BLaER1 treated with 17β-estradiol and CSF1 and Interleukin-3, amounts not matched to agents 10 nM and 100 nM (cell line): ENCODE measurements at regions not wholly inside any gene's neighbourhood (a gene's known extent, or its start where the extent isn't known, plus 50 kb on each side); places are given as distances from the start of the nearest gene placed in this dataset.
"Not testable (repeated sequence)": the region's sequence is repeated elsewhere in the genome, so short reads cannot be mapped to it uniquely, and the experiment has no call there.

Experiments used
- H3K27ac ChIP-seq, 11 experiments: shearing (Covaris generic); formaldehyde crosslinking; 2 replicates each; pipeline ENCODE4 v1.8.1; 2022
- H3K27me3 ChIP-seq, 11 experiments: shearing (Covaris generic); formaldehyde crosslinking; 2 replicates each; pipeline ENCODE4 v1.8.1; 2022
- H3K36me3 ChIP-seq, 11 experiments: shearing (Covaris generic); formaldehyde crosslinking; 2 replicates each; pipeline ENCODE4 v1.8.1; 2022
- H3K4me1 ChIP-seq, 10 experiments: shearing (Covaris generic); formaldehyde crosslinking; 2 replicates each; pipeline ENCODE4 v1.8.1; 2022
- H3K4me2 ChIP-seq, 11 experiments: shearing (Covaris generic); formaldehyde crosslinking; 2 replicates each; pipeline ENCODE4 v1.8.1; 2022
- H3K4me3 ChIP-seq, 10 experiments: shearing (Covaris generic); formaldehyde crosslinking; 2 replicates each; pipeline ENCODE4 v1.8.1; 2022
- H3K9ac ChIP-seq, 11 experiments: shearing (Covaris generic); formaldehyde crosslinking; 2 replicates each; pipeline ENCODE4 v1.8.1; 2022
- H3K9me3 ChIP-seq, 11 experiments: shearing (Covaris generic); formaldehyde crosslinking; replicated peaks in 1 of 11; 2 replicates each; pipeline ENCODE4 v1.8.1; 2022
- H4K20me1 ChIP-seq, 11 experiments: shearing (Covaris generic); formaldehyde crosslinking; 2 replicates each; pipeline ENCODE4 v1.8.1; 2022
- Cebpa-rat ChIP-seq, 11 experiments: shearing (Covaris generic); IDR thresholded peaks; 2 replicates each; pipeline ENCODE4 v1.8.1; 2022

DNA sequence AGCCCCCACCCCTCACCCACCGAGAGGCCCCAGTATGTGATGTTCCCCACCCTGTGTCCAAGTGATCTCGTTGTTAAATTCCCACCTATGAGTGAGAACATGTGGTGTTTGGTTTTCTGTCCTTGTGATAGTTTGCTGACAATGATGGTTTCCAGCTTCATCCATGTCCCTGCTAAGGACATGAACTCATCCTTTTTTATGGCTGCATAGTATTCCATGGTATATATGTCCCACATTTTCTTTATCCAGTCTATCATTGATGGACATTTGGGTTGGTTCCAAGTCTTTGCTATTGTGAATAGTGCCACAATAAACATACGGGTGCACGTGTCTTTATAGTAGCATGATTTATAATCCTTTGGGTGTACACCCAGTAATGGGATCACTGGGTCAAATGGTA, 79.2 kb downstream of the PXDC1 start:
- not testable (repeated sequence) for H3K4me1 ChIP-seq, H3K4me3 ChIP-seq, H3K36me3 ChIP-seq, H4K20me1 ChIP-seq, H3K27me3 ChIP-seq, H3K4me2 ChIP-seq, H3K9ac ChIP-seq, H3K27ac ChIP-seq
- H3K9me3 ChIP-seq: peaks cover 7 to 19% (median 13%) of the 10 kb centered on the region in 11 experiments; a peak in 19 of 22 replicates

DNA sequence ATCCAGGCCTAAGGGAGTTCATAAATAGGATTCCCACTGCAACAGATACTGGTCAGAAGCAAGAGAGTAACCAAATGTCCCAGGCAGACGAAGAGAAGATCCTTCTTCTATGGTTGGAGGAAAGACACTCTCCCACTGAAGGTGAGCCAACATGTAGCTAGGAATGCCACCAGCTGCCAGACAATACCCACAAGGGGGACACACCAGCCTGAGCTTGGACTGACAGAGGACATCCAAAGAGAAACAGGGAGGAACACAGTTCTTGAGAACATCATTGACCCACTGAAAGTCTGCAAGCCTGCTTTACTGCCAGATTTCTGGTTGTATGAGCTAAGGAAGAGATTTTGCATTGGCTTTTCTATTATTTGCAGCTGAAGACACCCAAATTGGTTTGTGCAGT, 80.1 kb downstream of the PXDC1 start:
- Histone ChIP-seq H3K27ac (no peak overlapping the region), H3K9ac (no peak overlapping the region), H3K4me2 (no peak overlapping the region), H3K36me3 (no peaks in the 10 kb centered on the region), H3K27me3 (no peaks in the 10 kb centered on the region), H3K4me3 (no peak overlapping the region), H4K20me1 (no peaks in the 10 kb centered on the region), H3K9me3 (peaks cover 7 to 24% (median 11%) of the 10 kb centered on the region in 11 experiments; a peak in 19 of 22 replicates), H3K4me1 (no peaks in the 10 kb centered on the region)
- no peak for TF ChIP-seq Cebpa-rat (IDR thresholded peaks at IDR 0.05)

DNA sequence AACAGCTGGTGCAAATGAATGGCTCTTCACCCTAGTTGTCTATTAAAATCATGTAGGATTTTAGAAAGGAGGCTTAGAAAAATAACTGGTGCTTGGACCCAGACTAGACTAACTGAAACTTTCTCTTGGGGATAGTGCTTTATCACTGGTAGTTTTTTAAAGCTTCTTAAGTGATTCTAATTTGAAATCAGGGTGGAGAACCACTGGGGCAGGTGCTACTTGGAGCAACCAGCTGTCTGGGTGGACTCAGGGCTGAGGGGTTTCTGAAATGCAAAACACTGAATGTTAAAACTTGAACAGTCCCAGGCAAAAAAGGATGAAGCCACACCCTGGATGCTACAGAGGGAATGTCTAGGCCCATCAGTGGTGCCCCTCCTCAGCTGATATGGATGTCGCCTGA, 81.2 kb downstream of the PXDC1 start:
- no peak for TF ChIP-seq Cebpa-rat (IDR thresholded peaks at IDR 0.05)
- H3K27me3 ChIP-seq: no peaks in the 10 kb centered on the region
- no peak overlapping the region for H3K9ac ChIP-seq
- H4K20me1 ChIP-seq: no peaks in the 10 kb centered on the region
- no peak overlapping the region for H3K4me2 ChIP-seq
- peaks cover 7 to 24% (median 11%) of the 10 kb centered on the region in 11 experiments; a peak in 19 of 22 replicates for H3K9me3 ChIP-seq
- H3K4me1 ChIP-seq: no peaks in the 10 kb centered on the region
- H3K36me3 ChIP-seq: no peaks in the 10 kb centered on the region
- H3K27ac ChIP-seq: no peak overlapping the region
- no peak overlapping the region for H3K4me3 ChIP-seq

DNA sequence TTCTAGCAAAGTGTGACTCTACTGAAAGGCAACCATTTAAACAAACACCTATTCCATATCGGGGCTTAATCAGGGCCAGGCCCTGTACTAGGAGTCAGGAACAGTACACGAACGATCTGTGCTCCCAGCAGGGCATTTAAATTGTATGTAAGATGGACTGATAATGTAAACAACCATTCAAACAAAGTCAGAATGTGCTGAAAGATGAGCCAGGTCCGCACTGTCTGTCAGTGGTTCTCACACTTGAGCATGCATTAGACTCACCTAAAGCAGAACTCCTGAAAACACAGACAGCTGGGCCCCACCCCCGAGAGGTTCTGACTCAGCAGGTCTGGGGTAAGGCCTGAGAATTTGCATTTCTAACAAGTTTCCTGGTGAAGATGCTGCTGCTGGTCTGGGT, 81.6 kb downstream of the PXDC1 start:
- Histone ChIP-seq H3K4me1 (no peaks in the 10 kb centered on the region), H3K36me3 (no peaks in the 10 kb centered on the region), H3K27ac (no peak overlapping the region), H3K27me3 (no peaks in the 10 kb centered on the region), H3K9ac (no peak overlapping the region), H3K9me3 (peaks cover 7 to 24% (median 11%) of the 10 kb centered on the region in 11 experiments; a peak in 19 of 22 replicates), H3K4me3 (no peak overlapping the region), H4K20me1 (no peaks in the 10 kb centered on the region), H3K4me2 (no peak overlapping the region)
- no peak for TF ChIP-seq Cebpa-rat (IDR thresholded peaks at IDR 0.05)

DNA sequence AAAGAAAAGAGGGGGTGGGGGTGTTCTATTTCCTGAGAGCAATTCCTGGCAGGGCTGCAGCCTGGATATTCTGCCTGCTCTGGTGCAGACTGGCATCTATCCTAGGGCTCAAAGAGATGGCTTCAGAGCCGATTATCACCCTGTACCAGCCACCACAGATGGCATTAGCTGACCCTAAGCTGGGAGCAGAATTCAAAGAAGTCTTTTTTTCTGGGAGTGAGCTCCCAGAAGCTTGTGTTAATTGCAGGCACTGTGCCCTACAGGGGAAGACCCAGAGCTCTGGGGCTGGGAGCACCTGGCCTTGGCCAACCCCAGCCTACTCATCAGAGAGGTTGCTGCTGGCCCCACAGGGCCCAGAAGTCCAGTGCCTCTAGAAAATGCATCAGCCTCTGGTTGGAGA, 85.9 kb downstream of the PXDC1 start:
- Histone ChIP-seq H3K36me3 (no peaks in the 10 kb centered on the region), H3K9ac (no peak overlapping the region), H3K27me3 (no peaks in the 10 kb centered on the region), H3K4me2 (no peak overlapping the region), H3K4me1 (no peaks in the 10 kb centered on the region), H3K4me3 (no peak overlapping the region), H4K20me1 (no peaks in the 10 kb centered on the region), H3K27ac (no peak overlapping the region), H3K9me3 (peaks cover 7 to 24% (median 11%) of the 10 kb centered on the region in 11 experiments; a peak in 19 of 22 replicates)
- no peak for TF ChIP-seq Cebpa-rat (IDR thresholded peaks at IDR 0.05)

DNA sequence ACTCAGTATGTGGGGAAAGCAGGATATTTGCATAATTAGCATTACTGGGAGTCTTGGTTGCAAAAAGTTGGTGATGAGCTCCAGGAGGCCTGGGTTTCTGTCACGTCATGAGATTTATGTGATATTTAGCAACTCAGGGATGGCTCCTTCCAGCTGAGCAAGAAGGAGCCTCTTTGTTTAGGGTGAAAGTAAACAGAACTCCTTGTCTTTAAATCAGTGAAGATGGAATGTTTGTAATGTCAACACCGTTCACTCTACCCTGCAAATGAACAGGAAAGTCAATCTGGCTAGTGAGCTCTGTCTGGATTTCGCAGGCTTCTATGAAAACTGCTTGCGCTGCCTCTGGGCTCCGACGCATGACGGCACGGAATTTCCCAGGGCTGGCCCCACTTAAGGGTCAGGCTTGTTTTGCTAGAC, 86.9 kb downstream of the PXDC1 start:
- Histone ChIP-seq H3K27me3 (no peaks in the 10 kb centered on the region), H3K4me2 (no peak overlapping the region), H3K9ac (no peak overlapping the region), H3K4me3 (no peak overlapping the region), H3K36me3 (no peaks in the 10 kb centered on the region), H3K27ac (no peak overlapping the region), H4K20me1 (no peaks in the 10 kb centered on the region), H3K4me1 (no peaks in the 10 kb centered on the region), H3K9me3 (peaks cover 6 to 21% (median 8%) of the 10 kb centered on the region in 11 experiments; a peak in 19 of 22 replicates)
- no peak for TF ChIP-seq Cebpa-rat (IDR thresholded peaks at IDR 0.05)

- no peaks in the 10 kb centered on the region for H4K20me1 ChIP-seq
- no peak for TF ChIP-seq Cebpa-rat (IDR thresholded peaks at IDR 0.05)
- peaks cover 0 to 13% (median under 1%) of the 10 kb centered on the region in 11 experiments; a peak in 8 of 22 replicates for H3K9me3 ChIP-seq
- no peak overlapping the region for H3K4me3 ChIP-seq
- no peak overlapping the region for H3K27ac ChIP-seq
- no peaks in the 10 kb centered on the region for H3K36me3 ChIP-seq
- H3K4me1 ChIP-seq: no peaks in the 10 kb centered on the region
- no peak overlapping the region for H3K9ac ChIP-seq
- H3K4me2 ChIP-seq: no peak overlapping the region
- no peaks in the 10 kb centered on the region for H3K27me3 ChIP-seq
These were observed 87.7 kb downstream of the PXDC1 start for GRCh38 chr6:3663811-3664210.

DNA sequence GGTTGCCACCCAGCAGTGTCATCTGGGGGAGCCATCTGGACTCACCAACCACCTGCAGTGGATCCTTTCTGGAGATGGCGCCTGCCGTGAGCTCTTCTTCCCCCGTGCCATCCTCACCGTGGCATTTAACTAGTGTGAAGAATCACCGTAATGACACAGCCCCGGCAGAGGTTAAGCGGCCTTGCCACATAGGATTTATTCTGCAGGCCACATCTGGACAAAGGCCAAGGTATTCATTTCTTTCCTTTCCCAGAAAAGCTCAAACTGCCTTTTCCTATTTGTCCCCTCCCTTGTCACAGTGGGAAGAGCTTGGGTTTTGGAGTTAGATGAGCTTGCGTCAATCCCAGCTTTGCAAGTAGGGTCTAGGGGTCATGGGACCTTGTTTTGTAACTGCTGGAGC, 88.4 kb downstream of the PXDC1 start:
- Histone ChIP-seq H3K27ac (no peak overlapping the region), H3K4me1 (no peaks in the 10 kb centered on the region), H3K36me3 (no peaks in the 10 kb centered on the region), H4K20me1 (no peaks in the 10 kb centered on the region), H3K27me3 (no peaks in the 10 kb centered on the region), H3K4me2 (no peak overlapping the region), H3K9me3 (0 out of 22 replicates have a peak, but pooled peaks cover 0 to 8% (median 0%) of the 10 kb centered on the region in 11 experiments), H3K4me3 (no peak overlapping the region), H3K9ac (no peak overlapping the region)
- no peak for TF ChIP-seq Cebpa-rat (IDR thresholded peaks at IDR 0.05)

GRCh38 chr6:3661390-3661789, 90.1 kb downstream of the PXDC1 start:
- H3K4me2 ChIP-seq: no peak overlapping the region
- H3K4me3 ChIP-seq: no peak overlapping the region
- no peaks in the 10 kb centered on the region for H3K9me3 ChIP-seq
- H3K27ac ChIP-seq: no peak overlapping the region
- H3K27me3 ChIP-seq: no peaks in the 10 kb centered on the region
- no peaks in the 10 kb centered on the region for H3K36me3 ChIP-seq
- no peak for TF ChIP-seq Cebpa-rat (IDR thresholded peaks at IDR 0.05)
- no peaks in the 10 kb centered on the region for H3K4me1 ChIP-seq
- no peaks in the 10 kb centered on the region for H4K20me1 ChIP-seq
- H3K9ac ChIP-seq: no peak overlapping the region

- Histone ChIP-seq H3K4me1 (no peaks in the 10 kb centered on the region), H3K27ac (no peak overlapping the region), H3K27me3 (no peaks in the 10 kb centered on the region), H3K9me3 (no peaks in the 10 kb centered on the region), H3K36me3 (no peaks in the 10 kb centered on the region), H3K4me3 (no peak overlapping the region), H3K9ac (no peak overlapping the region), H3K4me2 (no peak overlapping the region), H4K20me1 (no peaks in the 10 kb centered on the region)
- no peak for TF ChIP-seq Cebpa-rat (IDR thresholded peaks at IDR 0.05)
These were observed 91.0 kb downstream of the PXDC1 start for GRCh38 chr6:3660473-3660872.
